Activated naive CD4-positive, alpha-beta T cell treated with anti-CD3 and anti-CD28 coated beads, Interleukin-2, amount 10 ng/mL, durations not matched to agents 7 days and 5 days (primary cell): ENCODE measurements at regions not wholly inside any gene's neighbourhood (a gene's known extent, or its start where the extent isn't known, plus 50 kb on each side); places are given as distances from the start of the nearest gene placed in this dataset.
"Not testable (repeated sequence)": the region's sequence is repeated elsewhere in the genome, so short reads cannot be mapped to it uniquely, and the experiment has no call there.

ENCODE experiments used
- CTCF ChIA-PET: fragments of 350-600 bp; sonication (Branson Sonifier 250); formaldehyde crosslinking; loops from one replicate; lab custom pipeline; 2021; ENCODE audit warnings: antibody characterized with exemption; lab: Charles Lee
- DNase-seq: peaks from one replicate; pipeline ENCODE4 v3.0.0-alpha.2; 2020
- H3K27ac Mint-ChIP-seq: one replicate; pipeline ENCODE4 v1.8.0; 2021; ENCODE audit warnings: mild to moderate bottlenecking, moderate library complexity, mixed read lengths
- H3K27me3 Mint-ChIP-seq: one replicate; pipeline ENCODE4 v1.8.0; 2021; ENCODE audit warnings: mild to moderate bottlenecking, mixed read lengths
- H3K36me3 Mint-ChIP-seq: one replicate; pipeline ENCODE4 v1.8.0; 2021; ENCODE audit warnings: mixed read lengths
- H3K4me1 Mint-ChIP-seq: one replicate; pipeline ENCODE4 v1.8.0; 2021; ENCODE audit warnings: mixed read lengths
- H3K4me3 Mint-ChIP-seq: one replicate; pipeline ENCODE4 v1.8.0; 2021; ENCODE audit warnings: mild to moderate bottlenecking, moderate library complexity, mixed read lengths
- H3K9me3 Mint-ChIP-seq: one replicate; pipeline ENCODE4 v1.8.0; 2021; ENCODE audit warnings: mixed read lengths

DNA sequence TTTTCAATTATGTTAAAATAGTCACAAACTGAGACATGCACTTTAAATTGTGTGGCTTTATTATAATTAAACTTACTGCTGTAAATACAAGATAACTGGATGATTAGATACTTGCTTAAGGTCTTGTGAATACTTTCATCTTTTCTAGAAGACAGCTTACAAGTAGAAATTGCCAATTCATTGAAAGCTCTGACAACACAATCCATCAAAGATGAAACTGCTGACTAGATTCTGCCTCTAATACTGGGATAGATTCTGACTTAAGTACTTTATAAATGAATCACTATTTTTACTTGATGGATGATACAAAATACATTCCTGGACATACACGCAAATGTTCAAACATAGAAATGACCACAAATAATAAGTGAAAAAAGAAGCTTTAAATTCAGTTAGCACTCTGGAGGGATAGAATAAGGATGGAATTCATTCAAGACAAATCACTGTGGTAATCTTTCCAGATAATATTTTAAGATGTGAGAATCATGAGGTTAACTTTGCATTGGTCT is 876.8 kb downstream of the RPS29 start:
- Mint-ChIP-seq H3K36me3 (no peaks in the 10 kb centered on the region), H3K4me1 (no peaks in the 10 kb centered on the region), H3K27ac (no peak overlapping the region), H3K27me3 (no peaks in the 10 kb centered on the region), H3K9me3 (no peaks in the 10 kb centered on the region), H3K4me3 (no peak overlapping the region)
- DNase-seq, result no peak
- CTCF ChIA-PET, result no interaction called here

DNA sequence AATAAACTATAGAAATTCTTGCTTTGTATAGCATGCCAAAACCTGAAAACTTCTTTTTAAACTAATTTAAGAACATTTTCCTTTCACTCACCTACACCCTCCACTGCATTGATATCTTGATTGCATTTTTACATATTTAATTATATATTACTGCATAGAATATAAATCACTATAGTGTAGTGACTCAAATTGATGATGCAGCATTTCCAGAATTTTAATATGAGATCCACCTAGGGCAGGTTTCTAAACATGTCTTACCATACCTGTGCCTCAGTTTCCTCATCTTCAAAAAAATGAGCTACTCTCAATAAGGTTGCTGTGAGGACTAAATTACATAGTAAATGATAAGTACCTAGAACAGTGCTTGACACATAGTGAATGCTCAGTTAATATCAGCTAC is 881.5 kb downstream of the RPS29 start:
- Mint-ChIP-seq H3K36me3 (no peaks in the 10 kb centered on the region), H3K27me3 (no peaks in the 10 kb centered on the region), H3K4me3 (no peak overlapping the region), H3K27ac (no peak overlapping the region), H3K9me3 (peaks cover 4% of the 10 kb centered on the region), H3K4me1 (no peaks in the 10 kb centered on the region)
- no peak for DNase-seq
- CTCF ChIA-PET, result no interaction called here

DNA sequence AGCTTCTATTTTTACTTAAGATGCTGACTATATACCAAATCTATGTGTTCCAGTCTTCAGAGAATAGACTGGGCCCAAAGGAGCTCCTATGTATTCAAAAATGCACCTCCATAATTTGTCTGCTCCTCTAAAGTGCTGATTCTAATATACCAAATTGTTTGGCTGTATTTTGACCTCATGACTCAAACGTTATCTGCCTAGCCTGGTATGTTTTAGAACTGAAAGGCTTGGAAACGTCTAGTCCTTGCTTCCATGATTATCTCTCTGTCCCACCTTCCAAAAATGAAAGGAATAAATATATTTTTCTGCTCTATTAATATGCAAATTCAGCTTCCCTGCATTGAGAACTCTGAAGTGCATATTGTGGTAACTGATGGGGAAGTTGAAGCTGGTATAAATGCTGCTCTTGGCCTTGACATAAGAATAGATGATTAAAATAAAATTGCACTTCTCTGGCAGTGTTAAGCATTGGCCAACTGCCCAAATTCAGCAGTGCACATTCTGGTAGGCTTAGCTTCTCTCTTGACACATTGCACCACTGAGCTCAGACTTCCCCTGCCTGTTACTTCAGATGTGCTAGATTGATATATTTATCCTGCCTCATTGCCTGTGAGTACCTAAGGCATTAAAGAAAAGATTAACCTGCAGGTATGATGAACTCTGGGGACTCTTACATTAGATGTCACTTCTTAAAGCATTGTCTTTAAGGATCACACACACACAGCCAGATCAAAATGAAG is 882.3 kb downstream of the RPS29 start:
- Mint-ChIP-seq H3K4me3 (no peak overlapping the region), H3K36me3 (no peaks in the 10 kb centered on the region), H3K27ac (no peak overlapping the region), H3K9me3 (peaks cover 6% of the 10 kb centered on the region), H3K27me3 (no peaks in the 10 kb centered on the region), H3K4me1 (no peaks in the 10 kb centered on the region)
- DNase-seq, result no peak
- CTCF ChIA-PET, result no interaction called here

DNA sequence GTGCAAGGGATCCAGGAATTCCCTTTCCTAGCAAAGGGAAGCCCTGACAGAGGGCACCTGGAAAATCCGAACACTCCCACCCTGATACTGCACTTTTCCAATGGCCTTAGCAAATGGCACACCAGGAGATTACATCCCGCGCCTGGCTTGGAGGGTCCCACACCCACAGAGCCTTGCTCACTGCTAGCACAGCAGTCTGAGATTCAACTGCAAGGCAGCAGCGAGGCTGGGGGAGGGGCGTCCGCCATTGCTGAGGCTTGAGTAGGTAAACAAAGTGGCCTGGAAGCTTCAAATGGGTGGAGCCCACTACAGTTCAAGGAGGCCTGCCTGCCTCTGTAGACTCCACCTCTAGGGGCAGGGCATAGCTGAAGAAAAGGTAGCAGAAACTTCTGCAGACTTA is 888.8 kb downstream of the RPS29 start:
- DNase-seq, H3K27ac Mint-ChIP-seq, H3K36me3 Mint-ChIP-seq, H3K27me3 Mint-ChIP-seq, CTCF ChIA-PET, H3K4me3 Mint-ChIP-seq, H3K4me1 Mint-ChIP-seq: not testable (repeated sequence)
- H3K9me3 Mint-ChIP-seq, result peaks cover 11% of the 10 kb centered on the region

GRCh38 chr14:48693793-48694192 is 892.4 kb downstream of the RPS29 start:
- no peaks in the 10 kb centered on the region for H3K36me3 Mint-ChIP-seq
- H3K9me3 Mint-ChIP-seq, result peaks cover 5% of the 10 kb centered on the region
- H3K4me3 Mint-ChIP-seq, result no peak overlapping the region
- no peak overlapping the region for H3K27ac Mint-ChIP-seq
- H3K27me3 Mint-ChIP-seq, result no peaks in the 10 kb centered on the region
- H3K4me1 Mint-ChIP-seq, result no peaks in the 10 kb centered on the region
- DNase-seq, result no peak
- CTCF ChIA-PET, result no interaction called here

- no peak overlapping the region for H3K4me3 Mint-ChIP-seq
- H3K27ac Mint-ChIP-seq, result no peak overlapping the region
- H3K4me1 Mint-ChIP-seq, result no peaks in the 10 kb centered on the region
- no peaks in the 10 kb centered on the region for H3K27me3 Mint-ChIP-seq
- no peaks in the 10 kb centered on the region for H3K36me3 Mint-ChIP-seq
- peaks cover 3% of the 10 kb centered on the region for H3K9me3 Mint-ChIP-seq
- CTCF ChIA-PET, result no interaction called here
- no peak for DNase-seq
These were observed 895.8 kb downstream of the RPS29 start for GRCh38 chr14:48690349-48690748.

DNA sequence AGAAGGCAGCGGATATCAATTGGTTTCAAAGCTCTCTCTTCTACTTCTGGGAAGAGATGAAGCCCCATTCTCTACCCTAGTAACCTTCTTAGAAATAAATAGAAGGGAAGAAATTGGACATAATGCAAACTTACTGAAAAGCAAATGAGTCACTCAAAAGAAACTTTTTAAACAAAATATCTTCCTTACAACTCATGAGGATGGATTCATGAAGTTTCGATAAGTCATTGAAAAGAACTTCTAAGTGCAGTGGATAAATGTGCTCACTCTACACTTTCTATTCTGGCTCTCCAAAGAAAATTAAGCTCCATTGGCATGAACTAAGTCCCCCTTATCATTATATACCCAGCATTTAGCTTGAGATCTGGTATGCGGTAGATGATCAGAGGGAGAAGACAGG is 899.5 kb downstream of the RPS29 start:
- DNase-seq, result no peak
- CTCF ChIA-PET, result no interaction called here
- Mint-ChIP-seq H3K27ac (no peak overlapping the region), H3K9me3 (peaks cover 6% of the 10 kb centered on the region), H3K36me3 (no peaks in the 10 kb centered on the region), H3K4me1 (no peaks in the 10 kb centered on the region), H3K27me3 (no peaks in the 10 kb centered on the region), H3K4me3 (no peak overlapping the region)

DNA sequence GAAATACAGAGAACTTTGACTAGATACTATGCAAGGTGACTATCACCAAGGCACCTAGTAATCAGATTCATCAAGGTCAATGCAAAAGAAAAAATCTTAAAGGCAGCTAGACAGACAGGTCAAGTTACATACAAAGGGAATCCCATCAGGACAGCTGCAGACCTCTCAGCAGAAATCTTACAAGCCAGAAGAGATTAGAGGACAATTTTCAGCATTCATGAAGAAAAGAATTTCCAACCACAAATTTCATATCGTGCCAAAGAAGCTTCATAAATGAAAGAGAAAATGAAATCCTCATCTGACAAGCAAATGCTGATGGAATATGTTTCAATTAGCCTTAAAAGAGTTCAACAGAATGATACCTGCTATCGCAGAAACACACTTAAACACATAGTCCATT is 913.7 kb downstream of the RPS29 start:
- Mint-ChIP-seq H3K4me3 (no peak overlapping the region), H3K9me3 (peaks cover 1% of the 10 kb centered on the region), H3K36me3 (no peaks in the 10 kb centered on the region), H3K4me1 (no peaks in the 10 kb centered on the region), H3K27me3 (no peaks in the 10 kb centered on the region), H3K27ac (no peak overlapping the region)
- CTCF ChIA-PET, result no interaction called here
- DNase-seq, result no peak

DNA sequence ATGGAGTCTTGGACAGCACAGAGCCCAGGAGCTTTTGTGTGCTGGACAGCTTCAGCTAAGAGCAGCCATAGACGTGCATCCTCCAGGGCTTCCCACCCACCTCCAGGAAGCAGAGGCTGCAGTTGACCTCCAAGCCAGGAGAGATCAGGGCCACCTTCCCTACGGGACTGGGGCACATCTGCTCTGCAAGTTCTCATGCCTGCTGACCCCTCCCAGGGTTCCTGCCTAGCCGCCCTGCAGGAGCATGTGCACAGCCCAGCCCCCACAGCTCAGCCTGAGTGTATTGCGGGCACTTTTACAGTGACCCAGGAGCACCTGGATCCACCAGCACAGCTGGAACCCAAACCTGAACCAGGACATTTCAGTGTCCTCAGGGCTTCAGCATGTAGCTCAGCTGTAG is 915.2 kb downstream of the RPS29 start:
- Mint-ChIP-seq H3K36me3 (no peaks in the 10 kb centered on the region), H3K27ac (no peak overlapping the region), H3K4me3 (no peak overlapping the region), H3K4me1 (no peaks in the 10 kb centered on the region), H3K9me3 (peaks cover 1% of the 10 kb centered on the region), H3K27me3 (no peaks in the 10 kb centered on the region)
- CTCF ChIA-PET, result no interaction called here
- DNase-seq, result no peak

DNA sequence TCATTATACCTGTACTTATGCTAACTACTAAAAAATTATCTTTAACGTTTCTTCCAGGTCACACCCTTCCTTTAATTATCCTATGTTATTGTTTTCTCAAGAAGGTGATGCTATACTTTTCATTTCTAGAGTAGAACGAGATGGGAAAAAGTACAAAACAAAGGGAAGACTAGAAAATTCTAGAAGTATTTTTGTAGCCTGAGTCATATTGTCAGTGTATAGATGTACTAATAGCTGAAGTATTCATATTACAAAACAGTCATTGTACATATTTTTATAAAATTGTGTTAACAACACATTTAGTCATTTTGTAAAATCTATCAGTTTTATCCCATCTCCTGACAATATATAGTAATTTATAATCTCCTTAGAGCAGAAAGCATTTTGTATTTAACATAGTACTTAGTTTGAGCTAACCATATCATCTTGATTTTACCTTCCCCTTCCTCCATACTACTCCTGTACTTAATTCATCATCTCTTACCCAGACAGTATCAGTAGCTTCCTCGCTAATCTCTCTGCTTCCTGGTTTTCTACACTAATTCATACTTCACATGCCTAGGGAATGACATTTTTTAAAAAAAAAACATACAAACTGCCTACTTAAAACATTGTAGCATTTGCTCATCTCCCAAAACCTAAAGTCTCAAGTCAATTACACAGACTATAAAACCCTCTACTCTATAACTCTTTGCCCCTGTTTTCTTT is 920.9 kb downstream of the RPS29 start:
- no peak for DNase-seq
- Mint-ChIP-seq H3K9me3 (no peaks in the 10 kb centered on the region), H3K27ac (no peak overlapping the region), H3K4me3 (no peak overlapping the region), H3K27me3 (no peaks in the 10 kb centered on the region), H3K4me1 (no peaks in the 10 kb centered on the region), H3K36me3 (no peaks in the 10 kb centered on the region)
- CTCF ChIA-PET, result no interaction called here

GRCh38 chr14:48643241-48643640 is 942.9 kb downstream of the RPS29 start:
- H3K9me3 Mint-ChIP-seq, result peaks cover 6% of the 10 kb centered on the region
- H3K4me3 Mint-ChIP-seq, result no peak overlapping the region
- CTCF ChIA-PET, result no interaction called here
- no peaks in the 10 kb centered on the region for H3K27me3 Mint-ChIP-seq
- DNase-seq, result no peak
- no peaks in the 10 kb centered on the region for H3K4me1 Mint-ChIP-seq
- no peaks in the 10 kb centered on the region for H3K36me3 Mint-ChIP-seq
- H3K27ac Mint-ChIP-seq, result no peak overlapping the region

GRCh38 chr14:48628870-48629269 is 953.5 kb upstream of the MDGA2 start:
- Mint-ChIP-seq H3K4me3 (no peak overlapping the region), H3K27ac (no peak overlapping the region), H3K4me1 (no peaks in the 10 kb centered on the region), H3K27me3 (no peaks in the 10 kb centered on the region), H3K9me3 (no peaks in the 10 kb centered on the region), H3K36me3 (no peaks in the 10 kb centered on the region)
- DNase-seq, result no peak
- CTCF ChIA-PET, result no interaction called here

GRCh38 chr14:48622980-48623379 is 947.6 kb upstream of the MDGA2 start:
- Mint-ChIP-seq H3K4me3 (no peak overlapping the region), H3K9me3 (no peaks in the 10 kb centered on the region), H3K36me3 (no peaks in the 10 kb centered on the region), H3K4me1 (no peaks in the 10 kb centered on the region), H3K27me3 (no peaks in the 10 kb centered on the region), H3K27ac (no peak overlapping the region)
- no peak for DNase-seq
- CTCF ChIA-PET, result no interaction called here

GRCh38 chr14:48618057-48618456 is 942.7 kb upstream of the MDGA2 start:
- no peak for DNase-seq
- Mint-ChIP-seq H3K36me3 (no peaks in the 10 kb centered on the region), H3K9me3 (peaks cover 2% of the 10 kb centered on the region), H3K27ac (no peak overlapping the region), H3K27me3 (no peaks in the 10 kb centered on the region), H3K4me3 (no peak overlapping the region), H3K4me1 (no peaks in the 10 kb centered on the region)
- CTCF ChIA-PET, result no interaction called here

DNA sequence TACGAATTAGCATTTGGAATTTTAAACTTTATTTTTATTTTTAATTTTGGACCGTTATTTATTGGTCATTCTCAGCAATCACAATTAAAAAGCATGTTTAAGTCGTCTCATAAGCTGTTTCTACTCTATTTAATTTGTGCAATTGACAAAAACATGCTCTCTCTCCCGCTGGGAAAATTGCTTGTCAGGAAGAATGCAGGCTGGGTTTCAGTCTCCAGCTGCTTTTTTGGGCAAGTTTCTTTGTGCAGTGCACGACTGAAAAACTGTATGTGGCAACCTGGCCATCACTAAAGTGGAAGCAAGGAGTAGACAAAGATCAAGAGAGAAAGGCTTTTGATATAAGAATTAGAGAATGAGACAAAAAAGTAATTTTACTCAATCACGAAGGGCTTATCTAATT is 941.5 kb upstream of the MDGA2 start:
- CTCF ChIA-PET, result no interaction called here
- no peaks in the 10 kb centered on the region for H3K27me3 Mint-ChIP-seq
- H3K27ac Mint-ChIP-seq, result no peak overlapping the region
- no peak for DNase-seq
- H3K36me3 Mint-ChIP-seq, result no peaks in the 10 kb centered on the region
- no peak overlapping the region for H3K4me3 Mint-ChIP-seq
- H3K4me1 Mint-ChIP-seq, result no peaks in the 10 kb centered on the region
- H3K9me3 Mint-ChIP-seq, result peaks cover 7% of the 10 kb centered on the region
